Calu3 (cell line): ENCODE measurements at regions not wholly inside any gene's neighbourhood (a gene's known extent, or its start where the extent isn't known, plus 50 kb on each side); places are given as distances from the start of the nearest gene placed in this dataset.
A peak's percentile ranks its signal among the peaks of the same experiment; 100 is the strongest.

Experiments
- BruUV-seq: library from RNA; stranded (reverse); fragments of 400-500 nt; replicated peaks from 2 replicates; lab custom pipeline; 2021; lab: Mats Ljungman, UMichigan
- CTCF ChIA-PET: fragments of 300-600 bp; sonication (Branson Sonifier 250); formaldehyde crosslinking; loops from one replicate; lab custom pipeline; 2022; ENCODE audit warnings: antibody characterized with exemption; lab: Charles Lee
- DNase-seq: peaks from one replicate; pipeline ENCODE4 v3.0.0; 2022
- H3K27ac Mint-ChIP-seq: one replicate; pipeline ENCODE4 v1.8.0; 2022; ENCODE audit warnings: mixed read lengths; ENCODE audit not compliant: unreplicated experiment
- H3K27me3 Mint-ChIP-seq: one replicate; pipeline ENCODE4 v1.8.0; 2022; ENCODE audit warnings: mixed read lengths; ENCODE audit not compliant: unreplicated experiment
- H3K36me3 Mint-ChIP-seq: one replicate; pipeline ENCODE4 v1.8.0; 2022; ENCODE audit warnings: mild to moderate bottlenecking, moderate library complexity, mixed read lengths; ENCODE audit not compliant: insufficient read depth, unreplicated experiment
- H3K4me1 Mint-ChIP-seq: one replicate; pipeline ENCODE4 v1.8.0; 2022; ENCODE audit warnings: mild to moderate bottlenecking, low read depth, mixed read lengths; ENCODE audit not compliant: unreplicated experiment
- H3K4me3 Mint-ChIP-seq: one replicate; pipeline ENCODE4 v1.8.0; 2022; ENCODE audit warnings: mild to moderate bottlenecking, low read depth, moderate library complexity, mixed read lengths; ENCODE audit not compliant: unreplicated experiment
- H3K9me3 Mint-ChIP-seq: one replicate; pipeline ENCODE4 v1.8.0; 2022; ENCODE audit warnings: low read depth, mixed read lengths; ENCODE audit not compliant: unreplicated experiment
- CTCF ChIP-seq: fragments of 200-600 bp; IDR thresholded peaks from one replicate; pipeline ENCODE4 v1.8.0; 2022; ENCODE audit warnings: antibody characterized with exemption; ENCODE audit not compliant: unreplicated experiment
- intact Hi-C: fragments of 100-400 bp; cut with micrococcal nuclease; formaldehyde crosslinking; loops from one replicate; pipeline ENCODE4 v1.10.0; 2022; ENCODE audit not compliant: unreplicated experiment

- CTCF ChIA-PET: interaction anchor here (1.3 kb wide), 1 partner anchor 92 kb away, joined by 3 read pairs; no protein-coding TSS in a partner anchor
- TF ChIP-seq CTCF: no peak
- no peak for DNase-seq
- Mint-ChIP-seq H3K4me3 (no peak overlapping the region), H3K27ac (no peak overlapping the region), H3K36me3 (peaks cover 5% of the 10 kb centered on the region), H3K27me3 (no peaks in the 10 kb centered on the region), H3K9me3 (no peaks in the 10 kb centered on the region), H3K4me1 (peaks cover 56% of the 10 kb centered on the region)
- intact Hi-C loops: loop anchor here (5.0 kb wide), 1 partner anchor 107 kb away; no protein-coding TSS in a partner anchor
- BruUV-seq: no TSS peak
Observed at GRCh38 chr6:56759521-56759920, 116.8 kb upstream of the DST start.

- BruUV-seq: no TSS peak
- no peak for TF ChIP-seq CTCF
- no peaks in the 10 kb centered on the region for H3K9me3 Mint-ChIP-seq
- H3K27ac Mint-ChIP-seq: no peak overlapping the region
- no peak for DNase-seq
- CTCF ChIA-PET: interaction anchor here (1.8 to 3.1 kb wide), 3 partner anchors 32 to 85 kb away, joined by 6 to 15 read pairs (median 7); no protein-coding TSS in a partner anchor
- intact Hi-C loops: loop anchor here (5.0 kb wide), 1 partner anchor 106 kb away; no protein-coding TSS in a partner anchor
- no peaks in the 10 kb centered on the region for H3K27me3 Mint-ChIP-seq
- no peaks in the 10 kb centered on the region for H3K36me3 Mint-ChIP-seq
- H3K4me3 Mint-ChIP-seq: no peak overlapping the region
- H3K4me1 Mint-ChIP-seq: peaks cover 51% of the 10 kb centered on the region
Observed at GRCh38 chr6:56758553-56758952, 115.9 kb upstream of the DST start.

- no peaks in the 10 kb centered on the region for H3K27me3 Mint-ChIP-seq
- no peaks in the 10 kb centered on the region for H3K9me3 Mint-ChIP-seq
- no peaks in the 10 kb centered on the region for H3K36me3 Mint-ChIP-seq
- CTCF ChIA-PET: interaction anchor here (0.6 to 3.1 kb wide), 7 partner anchors 14 to 120 kb away, joined by 3 to 15 read pairs (median 6); no protein-coding TSS in a partner anchor
- no peak overlapping the region for H3K4me3 Mint-ChIP-seq
- no peak for TF ChIP-seq CTCF
- DNase-seq: no peak
- intact Hi-C loops: loop anchor here (5.0 kb wide), 1 partner anchor 106 kb away; no protein-coding TSS in a partner anchor
- BruUV-seq: no TSS peak
- no peak overlapping the region for H3K27ac Mint-ChIP-seq
- H3K4me1 Mint-ChIP-seq: peaks cover 54% of the 10 kb centered on the region
Observed at GRCh38 chr6:56758120-56758519, 115.4 kb upstream of the DST start.

- H3K9me3 Mint-ChIP-seq: no peaks in the 10 kb centered on the region
- no TSS peak for BruUV-seq
- DNase-seq: peak; percentile 54
- H3K36me3 Mint-ChIP-seq: no peaks in the 10 kb centered on the region
- TF ChIP-seq CTCF: peak; percentile 60
- H3K27ac Mint-ChIP-seq: no peak overlapping the region
- CTCF ChIA-PET: interaction anchor here (0.6 to 3.1 kb wide), 9 partner anchors 13 to 133 kb away, joined by 3 to 15 read pairs (median 4); no protein-coding TSS in a partner anchor
- intact Hi-C loops: loop anchor here (1.0 to 5.0 kb wide), 2 partner anchors 48 to 105 kb away; no protein-coding TSS in a partner anchor
- H3K27me3 Mint-ChIP-seq: no peaks in the 10 kb centered on the region
- H3K4me1 Mint-ChIP-seq: peaks cover 57% of the 10 kb centered on the region
- no peak overlapping the region for H3K4me3 Mint-ChIP-seq
Observed at GRCh38 chr6:56757588-56757984, 114.9 kb upstream of the DST start.
